Upper lobe of left lung (tissue), 6 donors: ENCODE measurements at regions not wholly inside any gene's neighbourhood (a gene's known extent, or its start where the extent isn't known, plus 50 kb on each side); places are given as distances from the start of the nearest gene placed in this dataset.

Experiments
- ATAC-seq, 2 donors: fragments of 200-7000 bp; cut with Tn5 transposase; one replicate each; pipeline ENCODE4 v1.9.1; 2022; ENCODE audit warnings: mild to moderate bottlenecking in 2 of 2, moderate library complexity in 2 of 2; ENCODE audit not compliant: low FRiP score in 2 of 2
- DNase-seq, 2 donors: peaks; one replicate each; pipeline ENCODE4 v3.0.0-alpha.2; 2019 to 2020
- H3K27ac ChIP-seq, 4 donors: fragments of 200-600 bp; sonication (generic); one replicate each; pipeline ENCODE4 v1.5.1; 2016 to 2019
- H3K27me3 ChIP-seq, 4 donors: fragments of 200-600 bp; sonication (generic); one replicate each; pipeline ENCODE4 v1.5.1; 2017 to 2019
- H3K36me3 ChIP-seq, 4 donors: fragments of 200-600 bp; sonication (generic); one replicate each; pipeline ENCODE4 v1.5.1; 2016 to 2019
- H3K4me1 ChIP-seq, 4 donors: fragments of 200-600 bp; sonication (generic); one replicate each; pipeline ENCODE4 v1.5.1; 2018 to 2019
- H3K4me3 ChIP-seq, 4 donors: fragments of 200-600 bp; sonication (generic); one replicate each; pipeline ENCODE4 v1.5.1; 2017 to 2019; ENCODE audit warnings: mild to moderate bottlenecking in 2 of 4, moderate library complexity in 1 of 4
- H3K9me3 ChIP-seq, 4 donors: fragments of 200-600 bp; sonication (generic); one replicate each; pipeline ENCODE4 v1.5.1; 2018 to 2019
- EP300 ChIP-seq, 4 donors: sonication (generic); formaldehyde crosslinking; IDR thresholded peaks; one replicate each; pipeline ENCODE4 v1.5.1; 2017; ENCODE audit warnings: antibody characterized with exemption in 4 of 4, control low read depth in 2 of 4
- POLR2A ChIP-seq, 4 donors: fragments of 450-650 bp; IDR thresholded peaks; one replicate each; pipeline ENCODE4 v1.5.1; 2016 to 2017; ENCODE audit warnings: antibody characterized with exemption in 4 of 4, mild to moderate bottlenecking in 2 of 4
- POLR2AphosphoS5 ChIP-seq, 2 donors: sonication (generic); formaldehyde crosslinking; IDR thresholded peaks; one replicate each; pipeline ENCODE4 v1.5.1; 2017; ENCODE audit warnings: antibody characterized with exemption in 2 of 2
- WGBS, 2 donors: methylation state at CpG; one replicate each; pipeline ENCODE4 v1.1.5; 2017 to 2018; 5-methylcytosine and 5-hydroxymethylcytosine counted together
- TF ChIP-seq, protein P1 (sequence below), 6 experiments: fragments of 450-650 bp in 4 of 6; fragments of 200-600 bp in 2 of 6; sonication (generic) in 2 of 6; IDR thresholded peaks; one replicate each; pipeline ENCODE4 v1.5.1; 2016 to 2019; ENCODE audit warnings: antibody characterized with exemption in 6 of 6
- donor health status: DM: no; HTN: no; CAD: no; lungs with moderate emphysema.
- donor health status: DM: no; HTN: yes; CAD: no; lungs with severe emphysema.

DNA sequence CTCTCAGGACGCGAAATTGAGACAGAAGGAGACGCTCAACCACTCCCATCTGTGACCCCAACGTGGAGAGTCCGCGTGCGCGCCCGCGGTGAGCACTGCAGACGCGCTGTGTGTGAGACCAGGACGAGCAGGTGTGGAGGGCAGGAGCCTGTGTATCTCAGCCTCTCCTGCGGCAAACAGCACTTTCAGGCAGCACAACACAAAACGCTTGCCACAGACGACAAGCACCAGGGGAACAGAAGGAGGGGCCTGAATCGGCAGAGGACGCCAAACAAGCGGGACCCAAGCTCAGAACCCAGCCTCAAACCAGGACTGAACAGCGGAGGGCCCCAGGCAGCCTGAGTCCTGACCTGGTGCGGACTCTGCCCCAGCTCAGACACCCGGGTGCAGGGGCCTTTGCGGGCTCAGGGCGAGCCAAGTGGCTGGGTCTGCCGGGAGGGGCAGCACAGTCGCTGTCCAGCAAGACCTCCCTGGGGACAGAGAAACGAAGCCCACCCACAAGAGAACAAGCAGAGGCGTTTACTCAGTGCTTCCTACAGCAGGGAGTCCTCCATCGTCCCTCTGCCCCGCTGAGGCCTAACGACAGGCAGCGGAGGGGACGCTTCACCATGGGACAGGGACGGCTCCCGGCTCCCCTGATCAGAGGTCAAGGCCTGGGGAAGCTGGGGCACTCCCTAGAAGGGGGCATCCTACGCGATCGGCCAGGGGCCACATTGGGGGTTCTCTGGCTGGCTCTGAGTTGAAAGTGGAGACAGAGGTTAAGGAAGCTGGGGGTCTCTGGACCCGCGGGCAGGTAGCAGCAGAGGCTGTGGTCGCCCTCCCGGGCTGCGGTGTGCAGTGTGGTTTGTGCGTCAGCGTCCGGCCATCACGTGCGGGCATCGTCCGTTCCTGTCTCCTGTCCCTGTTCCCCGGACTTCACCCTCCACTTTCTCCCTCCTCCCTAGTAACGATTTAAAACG, 560.8 kb downstream of the BRD1 start:
- TF ChIP-seq POLR2A (IDR thresholded peaks at IDR 0.05), result no peak
- no peak for TF ChIP-seq POLR2AphosphoS5 (IDR thresholded peaks at IDR 0.05)
- no peak overlapping the region for H3K27ac ChIP-seq
- DNase-seq (no peak), ATAC-seq (no peak)
- no peaks in the 10 kb centered on the region for H3K36me3 ChIP-seq
- H3K4me3 ChIP-seq, result no peak overlapping the region
- H3K9me3 ChIP-seq, result no peaks in the 10 kb centered on the region
- no peaks in the 10 kb centered on the region for H3K4me1 ChIP-seq
- WGBS, 2 donors, result 53 to 67% methylated on average over 29 to 49 of the region's 53 CpGs
- H3K27me3 ChIP-seq, result peaks cover 0 to 4% (median 0%) of the 10 kb centered on the region in 4 donors

DNA sequence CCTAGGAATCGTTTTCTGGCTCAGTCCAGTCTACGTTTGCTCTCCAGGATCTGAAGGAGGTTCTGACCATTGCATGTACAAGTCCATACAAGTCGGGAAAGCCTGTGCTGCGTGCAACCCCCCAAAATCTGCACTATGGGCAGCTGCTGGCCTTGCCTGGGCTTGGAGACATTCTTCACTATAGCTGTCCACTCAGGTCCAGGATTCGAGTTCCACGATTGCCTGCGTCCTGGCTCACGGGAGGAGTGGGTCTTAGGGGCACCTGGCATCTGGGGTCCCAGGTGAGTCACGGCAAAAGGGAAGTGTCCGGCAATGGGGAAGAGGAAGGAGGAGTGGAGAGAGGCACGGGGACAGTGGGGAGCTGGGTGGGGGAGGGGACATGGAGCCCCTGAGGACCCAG, 563.0 kb downstream of the BRD1 start:
- Histone ChIP-seq H3K4me1 (no peaks in the 10 kb centered on the region), H3K27me3 (no peaks in the 10 kb centered on the region), H3K27ac (no peak overlapping the region), H3K9me3 (no peaks in the 10 kb centered on the region), H3K4me3 (no peak overlapping the region), H3K36me3 (no peaks in the 10 kb centered on the region)
- DNase-seq (no peak), ATAC-seq (no peak)
- no peak for TF ChIP-seq POLR2A (IDR thresholded peaks at IDR 0.05)
- no peak for TF ChIP-seq POLR2AphosphoS5 (IDR thresholded peaks at IDR 0.05)
- TF ChIP-seq EP300 (IDR thresholded peaks at IDR 0.05), result no peak
- TF ChIP-seq, protein P1, sequence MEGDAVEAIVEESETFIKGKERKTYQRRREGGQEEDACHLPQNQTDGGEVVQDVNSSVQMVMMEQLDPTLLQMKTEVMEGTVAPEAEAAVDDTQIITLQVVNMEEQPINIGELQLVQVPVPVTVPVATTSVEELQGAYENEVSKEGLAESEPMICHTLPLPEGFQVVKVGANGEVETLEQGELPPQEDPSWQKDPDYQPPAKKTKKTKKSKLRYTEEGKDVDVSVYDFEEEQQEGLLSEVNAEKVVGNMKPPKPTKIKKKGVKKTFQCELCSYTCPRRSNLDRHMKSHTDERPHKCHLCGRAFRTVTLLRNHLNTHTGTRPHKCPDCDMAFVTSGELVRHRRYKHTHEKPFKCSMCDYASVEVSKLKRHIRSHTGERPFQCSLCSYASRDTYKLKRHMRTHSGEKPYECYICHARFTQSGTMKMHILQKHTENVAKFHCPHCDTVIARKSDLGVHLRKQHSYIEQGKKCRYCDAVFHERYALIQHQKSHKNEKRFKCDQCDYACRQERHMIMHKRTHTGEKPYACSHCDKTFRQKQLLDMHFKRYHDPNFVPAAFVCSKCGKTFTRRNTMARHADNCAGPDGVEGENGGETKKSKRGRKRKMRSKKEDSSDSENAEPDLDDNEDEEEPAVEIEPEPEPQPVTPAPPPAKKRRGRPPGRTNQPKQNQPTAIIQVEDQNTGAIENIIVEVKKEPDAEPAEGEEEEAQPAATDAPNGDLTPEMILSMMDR (IDR thresholded peaks at IDR 0.05), result no peak
- WGBS, 2 donors, result 73% methylated on average over 11 of the region's 11 CpGs

GRCh38 chr22:49263101-49263500, 564.6 kb downstream of the BRD1 start:
- H3K27me3 ChIP-seq, result no peaks in the 10 kb centered on the region
- no peak for DNase-seq
- no peak for ATAC-seq
- no peak overlapping the region for H3K27ac ChIP-seq
- 90 to 95% methylated on average over 11 to 15 of the region's 15 CpGs for WGBS, 2 donors
- no peaks in the 10 kb centered on the region for H3K36me3 ChIP-seq
- TF ChIP-seq EP300 (IDR thresholded peaks at IDR 0.05) (no peak), POLR2A (IDR thresholded peaks at IDR 0.05) (no peak), POLR2AphosphoS5 (IDR thresholded peaks at IDR 0.05) (no peak)
- TF ChIP-seq, protein P1 (IDR thresholded peaks at IDR 0.05), result no peak
- H3K4me3 ChIP-seq, result no peak overlapping the region
- no peaks in the 10 kb centered on the region for H3K4me1 ChIP-seq
- no peaks in the 10 kb centered on the region for H3K9me3 ChIP-seq

- no peak for TF ChIP-seq POLR2A (IDR thresholded peaks at IDR 0.05)
- TF ChIP-seq, protein P1 (IDR thresholded peaks at IDR 0.05), result no peak
- TF ChIP-seq POLR2AphosphoS5 (IDR thresholded peaks at IDR 0.05), result no peak
- TF ChIP-seq EP300 (IDR thresholded peaks at IDR 0.05), result no peak
- no peak for ATAC-seq
- no peak for DNase-seq
- H3K27ac ChIP-seq, result no peak overlapping the region
- no peaks in the 10 kb centered on the region for H3K4me1 ChIP-seq
- 88 to 94% methylated on average over 7 to 12 of the region's 12 CpGs for WGBS, 2 donors
- H3K9me3 ChIP-seq, result no peaks in the 10 kb centered on the region
- no peak overlapping the region for H3K4me3 ChIP-seq
- H3K36me3 ChIP-seq, result no peaks in the 10 kb centered on the region
- H3K27me3 ChIP-seq, result no peaks in the 10 kb centered on the region
Measured at GRCh38 chr22:49262167-49262566, 565.5 kb downstream of the BRD1 start.

GRCh38 chr22:49261616-49262015, 566.1 kb downstream of the BRD1 start:
- TF ChIP-seq, protein P1 (IDR thresholded peaks at IDR 0.05), result no peak
- TF ChIP-seq POLR2A (IDR thresholded peaks at IDR 0.05) (no peak), EP300 (IDR thresholded peaks at IDR 0.05) (no peak), POLR2AphosphoS5 (IDR thresholded peaks at IDR 0.05) (no peak)
- H3K9me3 ChIP-seq, result no peaks in the 10 kb centered on the region
- no peak overlapping the region for H3K27ac ChIP-seq
- no peaks in the 10 kb centered on the region for H3K36me3 ChIP-seq
- H3K4me3 ChIP-seq, result no peak overlapping the region
- no peak for DNase-seq
- WGBS, 2 donors, result 77 to 82% methylated on average over 17 of the region's 17 CpGs
- no peaks in the 10 kb centered on the region for H3K27me3 ChIP-seq
- no peak for ATAC-seq
- H3K4me1 ChIP-seq, result no peaks in the 10 kb centered on the region
